ENCODE measurements at regions not wholly inside any gene's neighbourhood (a gene's known extent, or its start where the extent isn't known, plus 50 kb on each side); places are given as distances from the start of the nearest gene placed in this dataset.

DNA sequence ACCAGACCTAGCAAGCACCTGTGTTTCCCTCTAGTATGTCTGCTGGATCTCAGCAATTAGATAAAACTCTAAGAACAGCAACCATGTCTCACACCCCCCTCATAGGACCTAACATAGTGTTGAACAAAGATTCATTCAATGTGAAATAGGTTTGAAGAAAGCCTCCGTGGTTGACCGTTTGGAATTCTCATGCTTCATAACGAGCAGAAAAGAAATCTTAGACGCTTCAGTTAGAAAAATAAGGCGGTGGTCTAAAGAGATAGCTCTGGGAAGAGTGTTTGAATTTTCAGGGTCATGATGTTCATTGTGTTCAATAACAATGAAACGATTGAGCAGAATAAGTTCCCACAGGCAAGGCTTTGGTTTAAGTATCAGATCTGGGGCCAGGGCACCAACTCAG, 332.9 kb downstream of the COG6 start:
- intact Hi-C loops (cut with DNase I; ENCODE audit: low total_unique reads), result no loop called here
- Histone ChIP-seq H3K36me3 (no peaks in the 10 kb centered on the region), H3K9me3 (no peaks in the 10 kb centered on the region), H3K4me3 (no peak overlapping the region), H3K27ac (no peak overlapping the region), H3K4me1 (no peaks in the 10 kb centered on the region), H3K27me3 (replicated peaks in 1 of 7) (peaks cover 0 to 5% (median 0%) of the 10 kb centered on the region in 7 donors)
- TF ChIP-seq, protein P1, sequence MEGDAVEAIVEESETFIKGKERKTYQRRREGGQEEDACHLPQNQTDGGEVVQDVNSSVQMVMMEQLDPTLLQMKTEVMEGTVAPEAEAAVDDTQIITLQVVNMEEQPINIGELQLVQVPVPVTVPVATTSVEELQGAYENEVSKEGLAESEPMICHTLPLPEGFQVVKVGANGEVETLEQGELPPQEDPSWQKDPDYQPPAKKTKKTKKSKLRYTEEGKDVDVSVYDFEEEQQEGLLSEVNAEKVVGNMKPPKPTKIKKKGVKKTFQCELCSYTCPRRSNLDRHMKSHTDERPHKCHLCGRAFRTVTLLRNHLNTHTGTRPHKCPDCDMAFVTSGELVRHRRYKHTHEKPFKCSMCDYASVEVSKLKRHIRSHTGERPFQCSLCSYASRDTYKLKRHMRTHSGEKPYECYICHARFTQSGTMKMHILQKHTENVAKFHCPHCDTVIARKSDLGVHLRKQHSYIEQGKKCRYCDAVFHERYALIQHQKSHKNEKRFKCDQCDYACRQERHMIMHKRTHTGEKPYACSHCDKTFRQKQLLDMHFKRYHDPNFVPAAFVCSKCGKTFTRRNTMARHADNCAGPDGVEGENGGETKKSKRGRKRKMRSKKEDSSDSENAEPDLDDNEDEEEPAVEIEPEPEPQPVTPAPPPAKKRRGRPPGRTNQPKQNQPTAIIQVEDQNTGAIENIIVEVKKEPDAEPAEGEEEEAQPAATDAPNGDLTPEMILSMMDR (IDR thresholded peaks at IDR 0.05 in 8 of 11, conservative IDR thresholded peaks at IDR 0.05 in 3 of 11), result no peak
- TF ChIP-seq POLR2A (IDR thresholded peaks at IDR 0.05) (no peak), POLR2AphosphoS5 (IDR thresholded peaks at IDR 0.05) (no peak)
- DNase-seq, result no peak
- 84 to 96% (median 90%) methylated on average over 6 of the region's 6 CpGs for WGBS, 5 donors

DNA sequence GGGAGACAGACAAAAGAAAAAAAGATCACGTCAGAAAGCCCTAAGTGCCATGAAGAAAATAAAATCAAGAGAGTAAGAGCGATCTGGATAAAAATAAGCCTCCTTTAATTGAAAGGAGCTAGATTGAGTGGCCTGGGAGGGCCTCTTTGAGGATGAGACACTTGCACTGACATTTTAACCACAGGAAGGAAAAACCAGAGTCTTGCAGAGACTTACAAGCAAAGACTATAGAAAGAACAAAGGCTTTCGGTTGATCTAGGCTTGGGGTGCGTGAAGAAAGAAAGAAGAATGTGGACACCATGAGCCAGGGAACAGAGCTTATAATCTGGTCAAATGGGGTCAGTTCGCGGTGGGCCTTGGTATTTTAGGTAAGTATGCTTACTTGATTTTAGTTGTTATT, 342.7 kb downstream of the COG6 start:
- Histone ChIP-seq H3K4me1 (no peaks in the 10 kb centered on the region), H3K27ac (no peak overlapping the region), H3K27me3 (replicated peaks in 1 of 7) (no peaks in the 10 kb centered on the region), H3K9me3 (no peaks in the 10 kb centered on the region), H3K36me3 (no peaks in the 10 kb centered on the region), H3K4me3 (no peak overlapping the region)
- TF ChIP-seq POLR2AphosphoS5 (IDR thresholded peaks at IDR 0.05), result no peak
- TF ChIP-seq, protein P1 (IDR thresholded peaks at IDR 0.05 in 8 of 11, conservative IDR thresholded peaks at IDR 0.05 in 3 of 11), result no peak
- TF ChIP-seq POLR2A (IDR thresholded peaks at IDR 0.05), result no peak
- no peak for DNase-seq
- WGBS, 5 donors, result 55 to 75% (median 72%) methylated on average over 6 of the region's 6 CpGs
- intact Hi-C loops (cut with DNase I; ENCODE audit: low total_unique reads), result no loop called here

- DNase-seq, result no peak
- H3K4me3 ChIP-seq, result no peak overlapping the region
- WGBS, 5 donors, result 83 to 94% (median 85%) methylated on average over 5 of the region's 5 CpGs
- intact Hi-C loops (cut with DNase I; ENCODE audit: low total_unique reads), result no loop called here
- no peak overlapping the region for H3K27ac ChIP-seq
- H3K36me3 ChIP-seq, result no peaks in the 10 kb centered on the region
- no peaks in the 10 kb centered on the region for H3K9me3 ChIP-seq
- H3K4me1 ChIP-seq, result no peaks in the 10 kb centered on the region
- TF ChIP-seq POLR2AphosphoS5 (IDR thresholded peaks at IDR 0.05), result no peak
- no peak for TF ChIP-seq POLR2A (IDR thresholded peaks at IDR 0.05)
- TF ChIP-seq, protein P1 (IDR thresholded peaks at IDR 0.05 in 8 of 11, conservative IDR thresholded peaks at IDR 0.05 in 3 of 11), result no peak
- H3K27me3 ChIP-seq (replicated peaks in 1 of 7), result no peaks in the 10 kb centered on the region
Observed at GRCh38 chr13:40002016-40002415, 346.6 kb downstream of the COG6 start.

DNA sequence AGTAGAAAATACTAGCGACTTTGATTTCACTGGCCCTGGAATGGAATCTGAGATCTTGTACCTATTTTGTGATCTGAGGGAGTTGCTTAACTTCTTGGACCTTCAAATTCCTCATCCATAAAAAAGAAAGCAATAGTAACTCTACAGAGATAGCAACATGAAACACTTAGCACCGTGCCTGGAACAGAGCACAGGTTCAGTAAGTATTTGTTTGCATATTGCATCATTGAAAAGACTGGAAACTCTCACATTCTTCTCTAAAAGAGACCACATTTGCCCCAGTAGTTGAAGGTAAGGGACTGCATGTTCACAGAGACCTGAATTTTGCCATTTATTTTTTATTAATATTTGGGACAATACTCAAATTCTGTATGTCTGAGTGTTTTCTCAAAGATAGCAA, 358.1 kb downstream of the COG6 start:
- 85 to 94% (median 89%) methylated on average over 2 of the region's 2 CpGs for WGBS, 5 donors
- Histone ChIP-seq H3K27ac (no peak overlapping the region), H3K4me3 (no peak overlapping the region), H3K27me3 (replicated peaks in 1 of 7) (no peaks in the 10 kb centered on the region), H3K36me3 (no peaks in the 10 kb centered on the region), H3K4me1 (no peaks in the 10 kb centered on the region), H3K9me3 (no peaks in the 10 kb centered on the region)
- no peak for TF ChIP-seq POLR2A (IDR thresholded peaks at IDR 0.05)
- TF ChIP-seq, protein P1 (IDR thresholded peaks at IDR 0.05 in 8 of 11, conservative IDR thresholded peaks at IDR 0.05 in 3 of 11), result no peak
- TF ChIP-seq POLR2AphosphoS5 (IDR thresholded peaks at IDR 0.05), result no peak
- DNase-seq, result no peak
- intact Hi-C loops (cut with DNase I; ENCODE audit: low total_unique reads), result no loop called here
